NB4 (cell line): ENCODE measurements at regions not wholly inside any gene's neighbourhood (a gene's known extent, or its start where the extent isn't known, plus 50 kb on each side); places are given as distances from the start of the nearest gene placed in this dataset.

Experiments
- CTCF ChIP-seq: IDR thresholded peaks from one replicate; pipeline ENCODE4 v1.5.1; 2012; ENCODE audit warnings: low read depth, low read length
- MAX ChIP-seq: IDR thresholded peaks from 2 replicates; pipeline ENCODE4 v1.6.1; 2011; ENCODE audit warnings: low read depth, low read length
- MYC ChIP-seq: IDR thresholded peaks from 2 replicates; pipeline ENCODE4 v1.6.1; 2011; ENCODE audit warnings: low read depth, low read length
- POLR2A ChIP-seq: IDR thresholded peaks from 2 replicates; pipeline ENCODE4 v1.6.1; 2011; ENCODE audit warnings: mild to moderate bottlenecking; ENCODE audit not compliant: insufficient read length; ENCODE audit errors: extremely low read depth

- no peak for TF ChIP-seq MAX
- TF ChIP-seq CTCF = no peak
- TF ChIP-seq POLR2A = no peak
- no peak for TF ChIP-seq MYC
These were observed 114.3 kb upstream of the LRFN2 start for GRCh38 chr6:40701352-40702007.
